IMR-90 (cell line): ENCODE measurements at regions not wholly inside any gene's neighbourhood (a gene's known extent, or its start where the extent isn't known, plus 50 kb on each side); places are given as distances from the start of the nearest gene placed in this dataset.

ENCODE experiments used
- ATAC-seq: fragments of 200-7000 bp; cut with Tn5 transposase; 2 replicates; pipeline ENCODE4 v1.9.1; 2020; ENCODE audit warnings: low read depth, mild to moderate bottlenecking, moderate library complexity
- BruUV-seq: library from RNA; stranded (reverse); fragments of 400-500 nt; replicated peaks from 2 replicates; lab custom pipeline; 2021; lab: Mats Ljungman, UMichigan
- CTCF ChIA-PET: fragments of 300-600 bp; formaldehyde crosslinking; extraction: SDS; loops from one replicate; lab custom pipeline; 2021; ENCODE audit warnings: antibody characterized with exemption; lab: Yijun Ruan, JAX
- POLR2A ChIA-PET: fragments of 300-600 bp; sonication (Branson Sonifier 250); formaldehyde crosslinking; loops from one replicate; lab custom pipeline; 2022; ENCODE audit warnings: antibody characterized with exemption; ENCODE audit not compliant: unreplicated experiment; lab: Charles Lee
- DNase-seq: peaks from one replicate; pipeline ENCODE4 v3.0.0; 2013
- H2AFZ ChIP-seq: replicated peaks from 2 replicates; pipeline ENCODE3; 2013; ENCODE audit warnings: low read length, mild to moderate bottlenecking; ENCODE audit not compliant: poor library complexity
- H2AK5ac ChIP-seq: 2 replicates; pipeline ENCODE4 v1.6.1; 2013; ENCODE audit warnings: low read depth, low read length, inconsistent platforms
- H2AK9ac ChIP-seq: replicated peaks from 2 replicates; pipeline ENCODE3; 2013; ENCODE audit warnings: mild to moderate bottlenecking, low read depth, low read length, moderate library complexity; ENCODE audit not compliant: poor library complexity
- H2BK120ac ChIP-seq: 2 replicates; pipeline ENCODE4 v1.6.1; 2013; ENCODE audit warnings: low read depth, low read length, inconsistent platforms
- H2BK15ac ChIP-seq: 3 replicates; pipeline ENCODE4 v1.6.1; 2013; ENCODE audit warnings: low read depth, low read length, inconsistent platforms
- H2BK20ac ChIP-seq: 2 replicates; pipeline ENCODE4 v1.6.1; 2013; ENCODE audit warnings: low read depth, mild to moderate bottlenecking, inconsistent platforms, low read length, moderate library complexity
- H2BK5ac ChIP-seq: 2 replicates; pipeline ENCODE4 v1.6.1; 2013; ENCODE audit warnings: mild to moderate bottlenecking, low read depth, low read length, inconsistent platforms; ENCODE audit not compliant: poor library complexity, severe bottlenecking
- H3K14ac ChIP-seq: replicated peaks from 2 replicates; pipeline ENCODE4 v1.6.1; 2013; ENCODE audit warnings: low read depth, low read length, inconsistent platforms
- H3K18ac ChIP-seq: 2 replicates; pipeline ENCODE4 v1.6.1; 2013; ENCODE audit warnings: low read depth, low read length, control low read depth
- H3K23ac ChIP-seq: 2 replicates; pipeline ENCODE4 v1.6.1; 2013; ENCODE audit warnings: low read depth, low read length, inconsistent platforms
- H3K27ac ChIP-seq: 2 replicates; pipeline ENCODE4 v1.5.1; 2013; ENCODE audit warnings: mild to moderate bottlenecking, control low read depth, low read length; ENCODE audit not compliant: insufficient read depth
- H3K27me3 ChIP-seq: 2 replicates; pipeline ENCODE4 v1.6.1; 2013; ENCODE audit warnings: low read length; ENCODE audit not compliant: control insufficient read depth, insufficient read depth
- H3K36me3 ChIP-seq: 2 replicates; pipeline ENCODE4 v1.6.1; 2013; ENCODE audit warnings: low read length, mixed read lengths; ENCODE audit not compliant: control insufficient read depth, insufficient read depth
- H3K4ac ChIP-seq: 2 replicates; pipeline ENCODE4 v1.6.1; 2013; ENCODE audit warnings: low read depth, low read length, inconsistent platforms
- H3K4me1 ChIP-seq: 2 replicates; pipeline ENCODE4 v1.6.1; 2013; ENCODE audit warnings: low read length, mixed read lengths; ENCODE audit not compliant: control insufficient read depth, insufficient read depth
- H3K4me2 ChIP-seq: 2 replicates; pipeline ENCODE4 v1.6.1; 2013; ENCODE audit warnings: low read depth, mild to moderate bottlenecking, control low read depth, low read length, moderate library complexity
- H3K4me3 ChIP-seq: 2 replicates; pipeline ENCODE4 v1.5.1; 2013; ENCODE audit warnings: low read depth, mild to moderate bottlenecking, control low read depth, low read length, moderate library complexity; ENCODE audit not compliant: insufficient read depth
- H3K56ac ChIP-seq: 2 replicates; pipeline ENCODE4 v1.6.1; 2013; ENCODE audit warnings: low read length, inconsistent platforms; ENCODE audit not compliant: insufficient read depth; ENCODE audit errors: extremely low read depth
- H3K79me1 ChIP-seq, 2 experiments: 2 replicates each; pipeline ENCODE4 v1.6.1; 2013; ENCODE audit warnings: low read length in 2 of 2, inconsistent platforms in 1 of 2, low read depth in 1 of 2
- H3K9ac ChIP-seq: 2 replicates; pipeline ENCODE4 v1.6.1; 2013; ENCODE audit warnings: low read depth, low read length, control low read depth
- H3K9me1 ChIP-seq: 2 replicates; pipeline ENCODE4 v1.6.1; 2013; ENCODE audit warnings: low read length, inconsistent platforms; ENCODE audit not compliant: insufficient read depth
- H3K9me3 ChIP-seq: 2 replicates; pipeline ENCODE4 v1.6.1; 2013; ENCODE audit warnings: low read length; ENCODE audit not compliant: control insufficient read depth, insufficient read depth
- H4K20me1 ChIP-seq: 2 replicates; pipeline ENCODE4 v1.6.1; 2013; ENCODE audit warnings: low read length, inconsistent platforms; ENCODE audit not compliant: insufficient read depth
- H4K5ac ChIP-seq: 2 replicates; pipeline ENCODE4 v1.6.1; 2013; ENCODE audit warnings: mild to moderate bottlenecking, low read depth, low read length, control low read depth
- H4K8ac ChIP-seq, 2 experiments: 2 replicates each; pipeline ENCODE4 v1.6.1; 2013; ENCODE audit warnings: low read depth in 2 of 2, low read length in 2 of 2, control low read depth in 1 of 2, inconsistent platforms in 1 of 2
- H4K91ac ChIP-seq: 2 replicates; pipeline ENCODE4 v1.6.1; 2013; ENCODE audit warnings: low read depth, low read length, inconsistent platforms; ENCODE audit not compliant: insufficient read depth
- BHLHE40 ChIP-seq: fragments of 150-350 bp; IDR thresholded peaks from 2 replicates; pipeline ENCODE4 v1.6.1; 2016; ENCODE audit warnings: mild to moderate bottlenecking, low read depth, low read length
- CHD1 ChIP-seq: IDR thresholded peaks from 2 replicates; pipeline ENCODE4 v1.6.1; 2012; ENCODE audit warnings: low read depth, low read length, improper control_type of control experiment
- MAFK ChIP-seq: IDR thresholded peaks from 2 replicates; pipeline ENCODE4 v1.6.1; 2012; ENCODE audit warnings: low read depth, low read length, improper control_type of control experiment
- POLR2A ChIP-seq: IDR thresholded peaks from 2 replicates; pipeline ENCODE4 v1.6.1; 2012; ENCODE audit warnings: mild to moderate bottlenecking, low read depth, low read length
- RCOR1 ChIP-seq: IDR thresholded peaks from 2 replicates; pipeline ENCODE4 v1.6.1; 2012; ENCODE audit warnings: mild to moderate bottlenecking, low read length, improper control_type of control experiment; ENCODE audit not compliant: insufficient replicate concordance
- WGBS, 2 experiments: methylation state at CpG; one replicate each; pipeline versions ENCODE4 v1.1.5 to v1.1.7; 2013; ENCODE audit warnings: missing lambda C conversion rate in 2 of 2; ENCODE audit not compliant: insufficient read length in 1 of 2; ENCODE audit errors: extremely low coverage in 2 of 2; 5-methylcytosine and 5-hydroxymethylcytosine counted together
- dilution Hi-C: fragments of 300-500 bp; cut with HindIII; formaldehyde crosslinking; loops from one replicate; pipeline ENCODE4 v1.14.3; 2018; ENCODE audit warnings: low sequenced_read_pairs; ENCODE audit not compliant: unreplicated experiment
- in situ Hi-C: fragments of 300-500 bp; cut with MboI; formaldehyde crosslinking; loops from 3 replicates; pipeline ENCODE4 v1.14.3; 2019; ENCODE audit warnings: low sequenced_read_pairs, inconsistent platforms, mixed read lengths
- intact Hi-C: fragments of 100-400 bp; cut with micrococcal nuclease; formaldehyde crosslinking; loops from 2 replicates; pipeline ENCODE4 v1.10.0; 2022
- TF ChIP-seq, protein P1 (sequence below): fragments of 150-350 bp; IDR thresholded peaks from 2 replicates; pipeline ENCODE4 v1.6.1; 2016; ENCODE audit warnings: low read depth, mild to moderate bottlenecking, low read length, moderate library complexity, borderline replicate concordance

DNA sequence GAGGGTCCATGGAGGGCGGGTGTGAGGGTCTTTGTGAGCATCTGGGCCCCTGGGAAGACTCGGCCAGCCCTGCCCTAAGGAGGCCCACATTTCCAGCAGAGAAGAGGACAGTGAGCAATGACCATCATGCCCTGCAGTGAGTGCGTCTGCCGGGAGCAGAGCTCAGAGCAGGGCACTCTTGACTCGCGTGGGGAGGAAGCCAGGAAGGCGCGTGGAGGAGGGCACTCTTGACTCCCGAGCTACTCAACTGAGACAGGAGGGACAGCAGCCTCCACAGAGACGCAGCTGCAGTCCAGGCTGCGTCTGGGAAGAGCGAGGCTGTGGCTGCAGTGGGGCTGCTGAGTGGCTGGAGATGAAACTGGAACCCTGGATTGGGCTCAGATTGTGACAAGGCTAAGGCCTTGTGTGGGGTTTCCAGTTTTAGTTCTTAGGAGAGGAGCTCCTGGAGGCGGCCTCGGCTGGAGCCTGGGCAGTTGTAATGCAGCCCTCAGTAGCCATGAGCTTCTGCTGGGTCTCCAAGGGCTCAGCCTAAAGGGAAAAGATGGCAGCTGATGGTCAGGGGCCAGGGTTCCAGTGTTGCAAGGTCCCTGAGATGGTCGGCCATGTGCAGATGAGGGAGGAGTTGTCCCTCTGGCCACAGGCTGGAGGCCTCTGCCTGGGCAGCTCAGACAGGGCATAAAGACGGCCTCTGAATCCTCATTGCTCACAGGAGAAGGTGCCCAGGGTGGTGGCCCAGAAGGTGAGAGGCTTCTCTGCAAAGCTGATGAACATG lies 264.7 kb upstream of the B3GAT1 start:
- H3K79me1 ChIP-seq, result no peaks in the 10 kb centered on the region
- H3K4me3 ChIP-seq, result no peak overlapping the region
- 78% methylated on average over 5 of the region's 16 CpGs; no CpG with 5 or more reads in 1 of the 2 experiments for WGBS, 2 experiments
- no peak overlapping the region for H3K4me2 ChIP-seq
- no peaks in the 10 kb centered on the region for H4K20me1 ChIP-seq
- no peak overlapping the region for H4K5ac ChIP-seq
- no peak overlapping the region for H3K4ac ChIP-seq
- no peak overlapping the region for H4K91ac ChIP-seq
- H3K27ac ChIP-seq, result no peak overlapping the region
- H3K18ac ChIP-seq, result no peak overlapping the region
- DNase-seq (no peak), ATAC-seq (no peak)
- ChIA-PET POLR2A (no interaction called here), CTCF (no interaction called here)
- dilution Hi-C loops (no loop called here), intact Hi-C loops (no loop called here), in situ Hi-C loops (no loop called here)
- no peaks in the 10 kb centered on the region for H3K9me1 ChIP-seq
- H4K8ac ChIP-seq, result no peak overlapping the region
- BruUV-seq, result no TSS peak
- no peak overlapping the region for H2AK9ac ChIP-seq
- no peak overlapping the region for H2AFZ ChIP-seq
- no peak overlapping the region for H2BK15ac ChIP-seq
- no peak overlapping the region for H2BK20ac ChIP-seq
- H3K23ac ChIP-seq, result no peak overlapping the region
- peaks cover 35% of the 10 kb centered on the region for H3K9me3 ChIP-seq
- no peak overlapping the region for H3K9ac ChIP-seq
- H3K27me3 ChIP-seq, result no peaks in the 10 kb centered on the region
- H2BK5ac ChIP-seq, result no peak overlapping the region
- no peak overlapping the region for H2BK120ac ChIP-seq
- no peaks in the 10 kb centered on the region for H3K4me1 ChIP-seq
- no peak overlapping the region for H3K56ac ChIP-seq
- no peak overlapping the region for H2AK5ac ChIP-seq
- H3K36me3 ChIP-seq, result no peaks in the 10 kb centered on the region
- TF ChIP-seq POLR2A, result no peak
- TF ChIP-seq BHLHE40, result no peak
- TF ChIP-seq, protein P1, sequence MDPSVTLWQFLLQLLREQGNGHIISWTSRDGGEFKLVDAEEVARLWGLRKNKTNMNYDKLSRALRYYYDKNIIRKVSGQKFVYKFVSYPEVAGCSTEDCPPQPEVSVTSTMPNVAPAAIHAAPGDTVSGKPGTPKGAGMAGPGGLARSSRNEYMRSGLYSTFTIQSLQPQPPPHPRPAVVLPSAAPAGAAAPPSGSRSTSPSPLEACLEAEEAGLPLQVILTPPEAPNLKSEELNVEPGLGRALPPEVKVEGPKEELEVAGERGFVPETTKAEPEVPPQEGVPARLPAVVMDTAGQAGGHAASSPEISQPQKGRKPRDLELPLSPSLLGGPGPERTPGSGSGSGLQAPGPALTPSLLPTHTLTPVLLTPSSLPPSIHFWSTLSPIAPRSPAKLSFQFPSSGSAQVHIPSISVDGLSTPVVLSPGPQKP, result no peak
- TF ChIP-seq CHD1, result no peak
- TF ChIP-seq MAFK, result no peak
- no peak for TF ChIP-seq RCOR1
- H3K14ac ChIP-seq, result no peak overlapping the region
